Duodenal mucosa (tissue), 2 donors: ENCODE measurements at regions not wholly inside any gene's neighbourhood (a gene's known extent, or its start where the extent isn't known, plus 50 kb on each side); places are given as distances from the start of the nearest gene placed in this dataset.

Experiments
- H3K27ac ChIP-seq: one replicate; pipeline ENCODE4 v1.7.0; 2013; ENCODE audit warnings: low read depth, low read length
- H3K27me3 ChIP-seq, 2 donors: one replicate each; pipeline ENCODE4 v1.7.0; 2013; ENCODE audit warnings: low read length in 2 of 2, control low read depth in 1 of 2; ENCODE audit not compliant: insufficient read depth in 2 of 2, control insufficient read depth in 1 of 2
- H3K36me3 ChIP-seq, 2 donors: one replicate each; pipeline ENCODE4 v1.7.0; 2013; ENCODE audit warnings: low read length in 2 of 2, control low read depth in 1 of 2; ENCODE audit not compliant: insufficient read depth in 2 of 2, control insufficient read depth in 1 of 2
- H3K4me1 ChIP-seq, 2 donors: one replicate each; pipeline ENCODE4 v1.7.0; 2013; ENCODE audit warnings: low read length in 2 of 2, control low read depth in 1 of 2; ENCODE audit not compliant: insufficient read depth in 2 of 2, control insufficient read depth in 1 of 2
- H3K4me3 ChIP-seq, 2 donors: one replicate each; pipeline ENCODE4 v1.7.0; 2013; ENCODE audit warnings: low read length in 2 of 2, low read depth in 1 of 2
- H3K9ac ChIP-seq, 2 donors: one replicate each; pipeline ENCODE4 v1.7.0; 2013; ENCODE audit warnings: low read length in 2 of 2, low read depth in 1 of 2
- H3K9me3 ChIP-seq, 2 donors: one replicate each; pipeline ENCODE4 v1.7.0; 2013; ENCODE audit warnings: low read length in 2 of 2, control low read depth in 1 of 2; ENCODE audit not compliant: control insufficient read depth in 1 of 2

DNA sequence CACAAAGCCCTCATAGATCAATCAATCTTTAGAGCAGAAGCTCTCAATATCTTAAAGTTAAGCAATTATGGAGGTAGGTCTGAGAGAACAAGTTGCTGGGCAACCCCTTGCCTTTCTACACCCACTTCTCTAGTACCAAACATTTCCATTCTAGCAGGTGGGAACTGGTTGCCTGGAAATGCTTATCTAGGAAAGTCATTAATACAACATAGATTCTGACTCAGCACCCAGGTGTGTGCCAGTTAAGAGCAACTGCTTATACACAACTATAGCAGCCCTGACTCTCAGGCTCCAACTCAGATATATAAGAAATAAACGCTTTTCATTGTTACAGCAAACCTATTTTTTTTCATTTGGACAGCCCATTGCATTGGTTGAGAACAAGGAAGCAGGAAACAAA is 237.7 kb downstream of the IRS1 start:
- Histone ChIP-seq H3K27me3 (no peaks in the 10 kb centered on the region), H3K9me3 (no peaks in the 10 kb centered on the region), H3K9ac (no peak overlapping the region), H3K27ac (no peak overlapping the region), H3K36me3 (no peaks in the 10 kb centered on the region), H3K4me3 (no peak overlapping the region), H3K4me1 (peaks cover 0 to 2% of the 10 kb centered on the region in 2 donors)

DNA sequence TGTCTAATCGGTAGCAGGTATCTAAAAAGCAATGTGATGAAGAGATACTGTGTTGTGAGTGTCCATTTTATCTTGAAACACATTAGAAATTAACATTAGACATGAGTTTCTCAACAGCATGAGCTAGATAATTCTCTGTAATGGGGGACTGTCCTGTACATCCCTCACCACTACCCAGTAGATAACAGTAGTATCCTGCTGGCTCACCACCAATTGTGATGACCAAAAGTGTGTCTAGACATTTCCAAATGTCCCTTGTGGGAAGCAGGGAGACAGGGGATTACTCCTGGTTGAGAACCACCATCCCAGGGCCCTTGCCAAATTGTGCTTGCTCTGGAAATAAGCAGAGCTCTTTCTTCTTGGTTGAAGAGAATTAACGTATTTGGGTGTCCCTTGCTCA is 239.3 kb downstream of the IRS1 start:
- Histone ChIP-seq H3K36me3 (no peaks in the 10 kb centered on the region), H3K9ac (no peak overlapping the region), H3K4me3 (no peak overlapping the region), H3K27me3 (no peaks in the 10 kb centered on the region), H3K4me1 (peaks cover 0 to 2% of the 10 kb centered on the region in 2 donors), H3K27ac (no peak overlapping the region), H3K9me3 (no peaks in the 10 kb centered on the region)

DNA sequence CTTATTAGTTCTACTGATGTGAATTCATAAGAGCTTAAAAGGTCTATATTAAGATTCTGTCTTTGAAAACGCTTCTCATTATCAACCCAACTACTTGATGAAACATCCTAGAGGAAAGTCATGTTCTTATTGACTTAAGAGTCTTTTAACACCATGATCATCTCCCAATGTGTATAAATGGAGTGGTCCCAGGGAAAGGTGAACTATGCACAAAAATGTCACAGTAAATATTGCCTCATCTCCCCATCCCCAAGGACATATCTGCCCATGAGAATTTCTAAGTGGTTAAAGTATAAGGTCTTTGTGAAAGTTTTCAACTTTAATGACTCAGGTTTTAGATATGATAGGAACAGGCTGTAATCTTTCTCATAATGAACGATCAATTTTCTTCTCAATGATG is 240.1 kb downstream of the IRS1 start:
- no peak overlapping the region for H3K27ac ChIP-seq
- no peak overlapping the region for H3K9ac ChIP-seq
- H3K9me3 ChIP-seq: no peaks in the 10 kb centered on the region
- H3K4me3 ChIP-seq: no peak overlapping the region
- H3K36me3 ChIP-seq: no peaks in the 10 kb centered on the region
- peaks cover 0 to 2% of the 10 kb centered on the region in 2 donors for H3K4me1 ChIP-seq
- H3K27me3 ChIP-seq: no peaks in the 10 kb centered on the region

DNA sequence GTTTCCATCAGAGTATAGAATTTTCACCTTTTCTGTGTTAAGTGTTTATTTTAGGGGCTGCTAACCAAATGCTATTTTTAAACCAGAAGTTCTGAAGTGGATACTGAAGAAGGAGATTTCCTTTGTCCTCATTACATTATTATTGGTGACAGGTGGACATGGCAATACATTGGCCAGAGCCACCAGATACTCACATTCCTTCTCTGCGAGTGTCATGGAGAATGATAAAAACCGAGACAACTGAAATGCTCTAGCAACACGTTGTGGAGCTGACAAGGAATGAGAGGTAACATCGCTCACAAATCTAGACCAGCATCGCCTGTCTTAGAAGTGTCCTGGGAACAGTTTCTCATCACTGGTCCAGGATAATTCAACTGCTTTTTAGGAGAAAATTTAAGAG is 241.2 kb downstream of the IRS1 start:
- no peaks in the 10 kb centered on the region for H3K9me3 ChIP-seq
- H3K27me3 ChIP-seq: no peaks in the 10 kb centered on the region
- peaks cover 0 to 2% of the 10 kb centered on the region in 2 donors for H3K4me1 ChIP-seq
- H3K9ac ChIP-seq: no peak overlapping the region
- H3K36me3 ChIP-seq: no peaks in the 10 kb centered on the region
- H3K27ac ChIP-seq: no peak overlapping the region
- H3K4me3 ChIP-seq: no peak overlapping the region

DNA sequence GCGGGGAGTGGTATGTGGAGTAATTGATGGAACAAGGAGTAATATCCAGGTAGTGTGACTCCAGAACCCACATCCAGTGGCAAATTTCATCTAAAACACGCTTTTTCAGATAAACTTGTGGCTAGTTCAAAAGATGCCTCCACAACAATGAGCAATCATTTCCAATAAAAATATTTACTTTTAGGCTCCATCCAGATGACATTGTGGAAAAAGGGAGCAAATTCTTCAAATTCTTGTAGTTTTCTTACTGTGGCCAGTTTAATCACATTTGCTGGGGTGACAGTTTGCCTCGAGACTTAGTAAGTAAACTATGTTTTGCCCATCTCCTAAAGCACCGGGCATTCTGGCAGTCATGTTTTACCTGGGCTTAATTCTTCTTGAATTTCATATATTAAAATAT is 243.6 kb downstream of the IRS1 start:
- H3K36me3 ChIP-seq: no peaks in the 10 kb centered on the region
- no peak overlapping the region for H3K4me3 ChIP-seq
- no peaks in the 10 kb centered on the region for H3K27me3 ChIP-seq
- H3K27ac ChIP-seq: no peak overlapping the region
- peaks cover 5 to 8% of the 10 kb centered on the region in 2 donors for H3K4me1 ChIP-seq
- no peak overlapping the region for H3K9ac ChIP-seq
- H3K9me3 ChIP-seq: no peaks in the 10 kb centered on the region

DNA sequence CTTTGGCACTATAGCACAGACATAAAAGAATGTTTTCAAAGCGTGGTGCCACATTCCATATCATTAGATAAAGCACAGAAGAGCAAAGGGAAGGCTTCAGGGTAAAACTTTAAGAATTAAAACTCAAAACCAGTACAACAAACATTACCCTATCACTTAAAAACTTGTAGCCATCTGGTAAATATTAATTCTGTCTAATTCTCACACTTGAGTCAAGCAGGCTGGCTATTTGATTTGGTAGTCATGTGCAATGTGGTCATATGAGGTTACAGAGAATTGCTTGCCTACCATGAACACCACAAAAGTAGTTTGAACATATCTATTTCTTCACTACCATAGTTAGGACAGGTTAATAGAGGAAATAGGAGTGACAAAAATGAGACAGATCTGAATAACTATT is 244.9 kb downstream of the IRS1 start:
- no peak overlapping the region for H3K4me3 ChIP-seq
- H3K27me3 ChIP-seq: no peaks in the 10 kb centered on the region
- no peak overlapping the region for H3K27ac ChIP-seq

DNA sequence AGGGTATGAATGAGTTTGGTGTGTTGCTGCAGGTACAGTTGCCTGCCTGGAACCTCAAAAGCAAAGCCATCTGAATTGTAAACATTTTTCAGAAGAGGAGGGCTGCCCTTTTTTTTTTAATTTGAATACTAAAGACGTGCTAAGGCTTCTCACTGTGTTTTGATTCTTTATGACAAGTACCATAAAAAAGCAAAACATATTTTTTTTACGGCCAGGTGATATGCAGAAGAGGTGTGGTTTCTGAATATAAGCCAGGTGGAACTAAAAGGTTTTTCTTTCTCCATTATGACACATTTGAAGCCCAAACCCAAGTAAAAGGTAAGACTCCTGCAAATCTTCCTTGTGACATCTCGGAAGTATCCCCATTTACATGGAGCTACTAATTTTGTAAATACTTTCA is 246.3 kb downstream of the IRS1 start:
- H3K4me3 ChIP-seq: no peak overlapping the region
- H3K36me3 ChIP-seq: no peaks in the 10 kb centered on the region
- H3K9ac ChIP-seq: no peak overlapping the region
- H3K27me3 ChIP-seq: no peaks in the 10 kb centered on the region
- peaks cover 5 to 8% of the 10 kb centered on the region in 2 donors for H3K4me1 ChIP-seq
- no peak overlapping the region for H3K27ac ChIP-seq
- H3K9me3 ChIP-seq: no peaks in the 10 kb centered on the region

More for the DNA sequence above, 244.9 kb downstream of the IRS1 start:
- Histone ChIP-seq H3K9ac (no peak overlapping the region), H3K9me3 (no peaks in the 10 kb centered on the region), H3K4me1 (peaks cover 5 to 8% of the 10 kb centered on the region in 2 donors), H3K36me3 (no peaks in the 10 kb centered on the region)

DNA sequence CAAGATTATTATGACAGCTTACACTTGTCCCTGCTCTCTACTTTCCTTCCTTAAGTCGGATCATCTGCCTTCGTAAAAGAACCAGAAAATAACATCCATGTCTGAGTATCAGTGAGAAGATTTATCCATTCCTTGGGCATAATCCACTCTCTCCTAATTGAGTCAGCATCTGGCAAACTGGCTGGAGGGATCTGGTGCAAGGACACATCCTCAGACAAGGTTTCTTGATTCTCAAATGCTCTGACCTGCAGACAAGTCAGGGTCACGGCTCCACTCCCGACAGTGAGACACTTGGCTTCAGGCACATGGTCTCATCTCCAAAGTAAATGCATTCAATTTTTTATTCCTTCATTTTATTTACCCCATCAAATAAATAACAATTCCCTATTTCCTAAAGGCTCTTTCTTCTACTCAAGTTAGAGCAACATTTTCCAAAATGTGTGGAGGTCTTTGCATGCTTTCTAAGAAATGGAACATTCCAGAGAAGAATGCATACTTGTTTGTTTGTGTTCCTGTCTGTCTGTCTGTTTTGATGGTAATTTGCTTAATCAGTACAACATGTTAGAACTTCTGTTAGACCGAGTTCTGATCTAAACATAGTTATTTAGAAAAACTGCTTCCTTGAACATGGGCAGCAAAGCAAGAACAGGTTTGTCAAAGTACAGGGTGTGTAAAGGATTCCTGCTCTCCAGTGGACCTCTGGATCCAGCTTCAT is 246.9 kb downstream of the IRS1 start:
- no peak overlapping the region for H3K27ac ChIP-seq
- H3K9me3 ChIP-seq: no peaks in the 10 kb centered on the region
- peaks cover 5 to 8% of the 10 kb centered on the region in 2 donors for H3K4me1 ChIP-seq
- H3K4me3 ChIP-seq: no peak overlapping the region
- H3K36me3 ChIP-seq: no peaks in the 10 kb centered on the region
- H3K27me3 ChIP-seq: no peaks in the 10 kb centered on the region
- H3K9ac ChIP-seq: no peak overlapping the region

DNA sequence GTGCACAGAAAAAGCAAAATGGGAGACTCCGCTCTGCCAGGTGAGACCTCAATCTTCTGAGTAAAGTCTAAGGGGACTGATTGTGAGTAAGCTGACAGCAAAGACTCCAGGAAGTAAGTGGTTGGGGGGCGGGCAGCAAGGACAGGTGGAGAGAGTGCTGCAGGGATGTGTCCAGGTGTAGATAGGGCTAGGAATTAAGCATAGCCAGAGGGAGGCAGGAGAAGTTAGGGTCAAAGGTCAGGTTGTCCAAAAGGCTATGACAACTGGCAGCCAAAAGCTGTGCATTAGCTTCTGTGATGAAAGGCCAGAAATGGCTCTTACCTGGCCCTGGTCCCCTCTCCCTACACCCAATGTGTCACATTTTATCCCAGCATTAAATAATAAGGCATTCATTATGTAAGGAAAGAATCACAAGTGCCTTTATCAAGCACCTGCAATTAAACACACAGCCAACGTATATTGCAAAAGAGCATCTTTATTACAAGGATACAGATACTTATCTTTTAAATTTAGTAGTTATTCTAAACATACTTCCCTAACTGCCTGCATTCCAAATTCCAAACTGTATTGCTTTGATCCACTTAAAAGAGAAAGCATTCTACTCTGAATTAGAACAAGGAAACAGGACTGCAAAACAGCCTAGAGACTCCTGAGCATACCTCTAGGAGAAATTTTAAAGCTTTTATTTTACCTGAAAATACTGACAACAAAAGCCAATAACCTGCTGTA is 247.9 kb downstream of the IRS1 start:
- H3K27ac ChIP-seq: no peak overlapping the region
- peaks cover 5 to 8% of the 10 kb centered on the region in 2 donors for H3K4me1 ChIP-seq
- H3K9ac ChIP-seq: no peak overlapping the region
- H3K4me3 ChIP-seq: no peak overlapping the region
- H3K36me3 ChIP-seq: no peaks in the 10 kb centered on the region
- H3K9me3 ChIP-seq: no peaks in the 10 kb centered on the region
- H3K27me3 ChIP-seq: no peaks in the 10 kb centered on the region

DNA sequence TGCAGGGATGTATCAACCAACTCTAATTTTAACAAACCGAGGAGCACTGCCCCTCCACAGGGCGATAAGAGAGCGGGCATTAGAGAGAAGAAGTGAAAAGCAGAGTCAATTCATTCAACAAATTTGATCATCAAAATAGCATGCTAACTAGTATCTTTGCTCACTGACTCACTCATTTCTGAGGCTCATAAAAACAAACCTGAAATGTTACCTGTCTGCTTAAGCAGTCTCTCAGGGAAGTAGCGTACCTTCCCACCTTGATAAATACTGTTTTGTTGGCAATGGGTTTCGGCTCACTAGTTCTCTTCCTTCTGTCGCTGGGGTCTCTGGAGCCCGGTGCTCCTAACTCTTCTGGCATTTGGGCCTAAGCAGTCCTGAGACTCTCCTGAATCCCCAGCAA is 248.8 kb downstream of the IRS1 start:
- no peak overlapping the region for H3K9ac ChIP-seq
- H3K36me3 ChIP-seq: no peaks in the 10 kb centered on the region
- H3K4me1 ChIP-seq: peaks cover 5 to 8% of the 10 kb centered on the region in 2 donors
- no peak overlapping the region for H3K4me3 ChIP-seq
- no peaks in the 10 kb centered on the region for H3K27me3 ChIP-seq
- no peak overlapping the region for H3K27ac ChIP-seq
- no peaks in the 10 kb centered on the region for H3K9me3 ChIP-seq
